ENCODE measurements at regions not wholly inside any gene's neighbourhood (a gene's known extent, or its start where the extent isn't known, plus 50 kb on each side); places are given as distances from the start of the nearest gene placed in this dataset.
"Not testable (repeated sequence)": the region's sequence is repeated elsewhere in the genome, so short reads cannot be mapped to it uniquely, and the experiment has no call there.

GRCh38 chr2:31654241-31654640 lies 73.5 kb upstream of the SRD5A2 start:
- DNase-seq: no peak

- DNase-seq: no peak
Measured at GRCh38 chr2:31651736-31652135, 71.0 kb upstream of the SRD5A2 start.

- no peak for DNase-seq
Measured at GRCh38 chr2:31651267-31651666, 70.5 kb upstream of the SRD5A2 start.

- no peak for DNase-seq
Measured at GRCh38 chr2:31644551-31644950, 63.8 kb upstream of the SRD5A2 start.

- DNase-seq: no peak
Measured at GRCh38 chr2:31642707-31643106, 62.0 kb upstream of the SRD5A2 start.

GRCh38 chr2:31632201-31632600 lies 51.5 kb upstream of the SRD5A2 start:
- DNase-seq: not testable (repeated sequence)

Measured in COR-L47 (cell line).